Right atrium auricular region (tissue), 2 donors: ENCODE measurements at regions not wholly inside any gene's neighbourhood (a gene's known extent, or its start where the extent isn't known, plus 50 kb on each side); places are given as distances from the start of the nearest gene placed in this dataset.
A peak's percentile ranks its signal among the peaks of the same experiment; 100 is the strongest.

Experiments
- DNase-seq: peaks from one replicate; pipeline ENCODE4 v3.0.0-alpha.2; 2019; ENCODE audit warnings: low spot score
- H3K27ac ChIP-seq, 2 donors: fragments of 200-600 bp; sonication (generic); 1 replicate in 1 of 2; 2 replicates in 1 of 2; pipeline ENCODE4 v1.5.1; 2016 to 2019
- H3K27me3 ChIP-seq, 2 donors: fragments of 200-600 bp; sonication (generic); one replicate each; pipeline versions ENCODE4 v1.5.1 to v1.6.0; 2017 to 2019
- H3K36me3 ChIP-seq: fragments of 200-600 bp; sonication (generic); one replicate; pipeline ENCODE4 v1.5.1; 2016
- H3K4me1 ChIP-seq, 2 donors: fragments of 200-600 bp; sonication (generic); one replicate each; pipeline versions ENCODE4 v1.5.1 to v1.6.0; 2017 to 2019
- H3K4me3 ChIP-seq, 2 donors: fragments of 200-600 bp; sonication (generic); 1 replicate in 1 of 2; 2 replicates in 1 of 2; pipeline ENCODE4 v1.5.1; 2017 to 2019; ENCODE audit warnings: mild to moderate bottlenecking in 1 of 2, moderate library complexity in 1 of 2
- H3K9me3 ChIP-seq, 2 donors: fragments of 200-600 bp; sonication (generic); one replicate each; pipeline ENCODE4 v1.5.1; 2019
- TF ChIP-seq, protein P1 (sequence below), 2 donors: fragments of 200-600 bp; sonication (generic); IDR thresholded peaks; one replicate each; pipeline ENCODE4 v1.5.1; 2019; ENCODE audit warnings: antibody characterized with exemption in 2 of 2

DNA sequence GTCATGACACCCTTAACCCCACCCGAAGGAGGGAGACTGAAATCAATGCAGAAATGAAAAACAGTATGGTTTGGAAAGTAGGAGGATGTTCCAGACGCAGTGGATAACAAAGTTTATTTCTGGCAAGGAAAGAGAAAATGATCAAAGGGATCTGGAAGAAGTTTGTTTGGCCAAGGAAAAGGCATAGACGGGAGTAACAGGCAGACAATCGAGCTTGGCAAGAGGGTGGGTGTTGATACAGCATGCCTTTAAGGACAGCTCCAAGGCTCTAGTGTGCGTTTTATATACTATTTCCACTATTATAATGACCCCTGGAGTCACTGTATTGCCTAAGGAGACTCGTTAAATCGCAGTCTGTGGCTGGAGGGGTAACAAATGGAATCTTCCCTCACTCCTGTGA is 303.7 kb upstream of the RUNX1 start:
- TF ChIP-seq, protein P1, sequence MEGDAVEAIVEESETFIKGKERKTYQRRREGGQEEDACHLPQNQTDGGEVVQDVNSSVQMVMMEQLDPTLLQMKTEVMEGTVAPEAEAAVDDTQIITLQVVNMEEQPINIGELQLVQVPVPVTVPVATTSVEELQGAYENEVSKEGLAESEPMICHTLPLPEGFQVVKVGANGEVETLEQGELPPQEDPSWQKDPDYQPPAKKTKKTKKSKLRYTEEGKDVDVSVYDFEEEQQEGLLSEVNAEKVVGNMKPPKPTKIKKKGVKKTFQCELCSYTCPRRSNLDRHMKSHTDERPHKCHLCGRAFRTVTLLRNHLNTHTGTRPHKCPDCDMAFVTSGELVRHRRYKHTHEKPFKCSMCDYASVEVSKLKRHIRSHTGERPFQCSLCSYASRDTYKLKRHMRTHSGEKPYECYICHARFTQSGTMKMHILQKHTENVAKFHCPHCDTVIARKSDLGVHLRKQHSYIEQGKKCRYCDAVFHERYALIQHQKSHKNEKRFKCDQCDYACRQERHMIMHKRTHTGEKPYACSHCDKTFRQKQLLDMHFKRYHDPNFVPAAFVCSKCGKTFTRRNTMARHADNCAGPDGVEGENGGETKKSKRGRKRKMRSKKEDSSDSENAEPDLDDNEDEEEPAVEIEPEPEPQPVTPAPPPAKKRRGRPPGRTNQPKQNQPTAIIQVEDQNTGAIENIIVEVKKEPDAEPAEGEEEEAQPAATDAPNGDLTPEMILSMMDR (IDR thresholded peaks at IDR 0.05): no peak
- Histone ChIP-seq H3K4me3 (no peak overlapping the region), H3K27me3 (no peaks in the 10 kb centered on the region), H3K36me3 (no peaks in the 10 kb centered on the region), H3K9me3 (no peaks in the 10 kb centered on the region), H3K4me1 (no peaks in the 10 kb centered on the region), H3K27ac (no peak overlapping the region)
- no peak for DNase-seq

DNA sequence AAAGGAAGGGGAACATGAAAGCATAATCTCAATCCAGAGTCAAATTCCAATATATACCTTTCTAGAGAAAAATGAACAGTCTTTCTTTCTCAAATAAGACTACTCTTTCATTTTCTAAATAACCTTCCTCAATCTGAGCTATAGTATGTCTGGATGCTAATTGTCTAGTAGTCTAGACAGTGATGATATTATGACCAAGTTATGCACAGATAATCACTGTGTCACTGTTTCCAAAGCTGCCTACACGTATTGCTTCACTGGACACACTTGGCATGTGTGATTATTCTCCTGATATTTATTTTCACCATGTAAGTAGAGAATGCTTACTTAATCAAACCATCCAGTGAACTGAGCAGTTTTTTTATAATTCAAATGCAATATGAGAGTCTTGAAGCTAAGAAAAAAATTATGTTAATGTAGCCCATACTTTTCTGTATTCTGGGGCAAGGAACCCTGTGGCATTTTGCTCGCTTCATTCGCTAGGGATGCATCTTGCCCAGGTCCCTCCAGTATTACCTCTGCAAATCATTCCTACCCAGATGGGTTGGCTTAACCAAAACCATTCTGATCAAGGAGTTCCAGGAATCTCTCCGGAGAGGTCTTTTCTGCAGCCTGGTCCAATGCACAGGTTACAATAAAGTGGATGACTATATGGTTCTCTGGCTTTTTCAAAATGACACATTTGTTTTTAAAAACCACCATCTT is 303.1 kb upstream of the RUNX1 start:
- TF ChIP-seq, protein P1 (IDR thresholded peaks at IDR 0.05): no peak
- no peaks in the 10 kb centered on the region for H3K27me3 ChIP-seq
- DNase-seq: no peak
- no peaks in the 10 kb centered on the region for H3K9me3 ChIP-seq
- no peaks in the 10 kb centered on the region for H3K4me1 ChIP-seq
- H3K4me3 ChIP-seq: no peak overlapping the region
- peak overlapping the region in 1 of 2 donors; percentile 7 for H3K27ac ChIP-seq
- no peaks in the 10 kb centered on the region for H3K36me3 ChIP-seq

DNA sequence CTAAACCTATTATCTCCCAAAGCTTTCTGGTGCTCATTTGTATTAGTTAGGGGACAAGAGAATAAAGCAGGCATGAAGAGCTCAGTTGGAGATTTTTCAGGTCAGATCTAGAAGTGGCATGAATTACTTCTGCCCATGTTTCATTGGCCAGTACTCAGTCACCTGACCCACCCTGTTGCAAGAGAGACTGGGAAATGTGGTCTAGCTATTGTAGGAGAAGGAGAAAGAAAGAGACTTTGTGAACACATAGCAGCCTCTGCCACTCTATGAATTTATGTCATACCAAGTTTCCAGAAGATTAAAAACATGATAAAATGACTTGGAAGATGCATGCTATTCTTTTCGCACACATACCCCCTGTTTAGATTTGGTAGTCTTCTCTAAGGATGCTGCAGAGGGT is 302.3 kb upstream of the RUNX1 start:
- Histone ChIP-seq H3K27me3 (no peaks in the 10 kb centered on the region), H3K27ac (peak overlapping the region in 1 of 2 donors; percentile 7), H3K36me3 (no peaks in the 10 kb centered on the region), H3K9me3 (no peaks in the 10 kb centered on the region), H3K4me3 (no peak overlapping the region), H3K4me1 (no peaks in the 10 kb centered on the region)
- no peak for DNase-seq
- TF ChIP-seq, protein P1 (IDR thresholded peaks at IDR 0.05): no peak

DNA sequence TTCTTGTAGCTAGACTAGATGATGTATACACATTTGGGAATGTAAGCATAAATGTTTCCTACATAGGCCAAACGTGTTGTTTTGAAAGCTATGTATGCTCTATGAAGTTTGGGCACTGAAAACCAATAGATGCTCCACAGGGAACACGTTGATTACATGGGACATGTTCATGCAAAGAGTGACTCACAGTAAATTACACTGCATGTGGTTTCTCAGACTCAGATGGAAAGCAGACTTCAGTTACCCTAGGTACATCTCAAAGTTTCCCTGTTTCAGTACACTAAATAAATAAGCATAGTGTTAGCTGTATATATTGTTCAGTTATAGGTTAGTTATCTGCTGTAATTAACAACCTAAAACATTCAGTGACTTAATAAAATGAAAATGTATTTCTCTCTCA is 301.9 kb upstream of the RUNX1 start:
- TF ChIP-seq, protein P1 (IDR thresholded peaks at IDR 0.05): no peak
- DNase-seq: no peak
- Histone ChIP-seq H3K27ac (no peak overlapping the region), H3K36me3 (no peaks in the 10 kb centered on the region), H3K9me3 (no peaks in the 10 kb centered on the region), H3K4me3 (no peak overlapping the region), H3K4me1 (no peaks in the 10 kb centered on the region), H3K27me3 (no peaks in the 10 kb centered on the region)

DNA sequence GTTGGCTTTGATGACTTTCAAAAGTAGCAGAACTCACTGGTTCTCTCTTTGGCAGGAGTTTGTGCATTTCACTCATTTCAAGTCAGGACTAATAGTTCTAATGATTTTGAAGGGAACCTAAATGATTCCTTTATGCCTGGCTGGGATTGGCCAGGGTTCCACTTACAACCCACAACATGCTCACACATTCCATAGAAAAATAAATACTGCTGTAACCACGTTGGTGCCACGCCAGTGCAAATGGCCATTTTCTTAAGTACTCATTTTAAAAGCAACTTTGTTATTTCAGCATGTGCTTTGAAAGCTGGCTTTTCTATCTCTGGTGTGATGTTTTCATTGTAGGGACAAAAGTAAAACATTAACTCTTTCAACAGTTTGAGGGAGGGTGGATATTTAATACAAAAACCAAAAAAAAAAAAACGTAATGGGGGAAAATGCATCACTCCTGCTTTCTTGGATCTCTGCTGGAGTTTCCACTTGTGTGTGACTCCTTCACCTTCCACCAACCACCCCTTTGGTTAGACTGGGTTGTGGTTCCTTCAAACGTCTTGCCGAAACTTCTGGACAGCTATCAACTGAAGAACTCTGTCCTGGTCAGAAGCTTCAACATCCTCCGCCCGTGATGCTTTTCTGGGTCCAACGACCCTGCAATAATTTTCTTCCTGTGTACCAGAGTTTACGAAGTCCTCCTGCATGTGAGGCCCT is 300.4 kb upstream of the RUNX1 start:
- no peaks in the 10 kb centered on the region for H3K36me3 ChIP-seq
- H3K4me3 ChIP-seq: no peak overlapping the region
- DNase-seq: no peak
- TF ChIP-seq, protein P1 (IDR thresholded peaks at IDR 0.05): no peak
- no peak overlapping the region for H3K27ac ChIP-seq
- no peaks in the 10 kb centered on the region for H3K9me3 ChIP-seq
- H3K4me1 ChIP-seq: no peaks in the 10 kb centered on the region
- no peaks in the 10 kb centered on the region for H3K27me3 ChIP-seq
